HG03108 (cell line): ENCODE measurements at regions not wholly inside any gene's neighbourhood (a gene's known extent, or its start where the extent isn't known, plus 50 kb on each side); places are given as distances from the start of the nearest gene placed in this dataset.
"Not testable (repeated sequence)": the region's sequence is repeated elsewhere in the genome, so short reads cannot be mapped to it uniquely, and the experiment has no call there.

Source experiments
- ATAC-seq: cut with Tn5 transposase; IDR thresholded peaks from one replicate; pipeline ENCODE4 v1.9.1; 2021; ENCODE audit warnings: moderate library complexity; ENCODE audit not compliant: unreplicated experiment

GRCh38 chr9:62833323-62834200 is 1643.7 kb downstream of the SPATA31A7 start:
- not testable (repeated sequence) for ATAC-seq

DNA sequence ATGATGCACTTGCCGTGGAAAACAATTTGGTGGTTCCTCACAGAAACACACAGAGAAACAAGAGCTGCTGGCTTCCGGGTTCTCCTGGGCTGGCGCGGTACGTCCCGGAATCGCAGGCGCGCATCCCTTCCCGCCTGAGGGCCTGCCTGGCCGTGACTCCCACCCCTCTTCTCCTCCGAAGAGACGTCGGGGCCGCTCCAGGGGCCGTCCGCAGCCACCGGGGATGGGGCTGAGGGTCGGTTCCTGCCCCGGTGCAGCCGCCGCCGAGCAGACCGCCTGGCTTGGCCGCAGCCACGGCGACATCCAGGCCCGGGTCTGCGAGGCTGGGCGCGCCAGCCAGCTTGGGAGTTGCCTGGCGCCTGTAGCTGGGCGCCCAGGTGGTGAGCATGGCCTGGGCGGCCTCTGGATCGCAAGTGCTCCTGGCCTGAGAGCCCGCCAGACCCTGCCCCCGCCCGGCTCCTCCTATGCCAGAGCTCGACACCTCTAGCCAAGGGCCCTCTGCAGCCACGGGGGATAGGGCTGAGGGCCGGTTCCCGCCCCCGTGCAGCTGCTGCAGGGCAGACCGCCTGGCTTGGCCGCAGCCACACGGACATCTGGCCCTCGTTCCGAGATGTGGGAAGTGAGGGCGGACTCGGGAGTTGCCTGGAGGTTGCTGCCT is 1647.5 kb downstream of the SPATA31A7 start:
- ATAC-seq = peak; percentile 2

DNA sequence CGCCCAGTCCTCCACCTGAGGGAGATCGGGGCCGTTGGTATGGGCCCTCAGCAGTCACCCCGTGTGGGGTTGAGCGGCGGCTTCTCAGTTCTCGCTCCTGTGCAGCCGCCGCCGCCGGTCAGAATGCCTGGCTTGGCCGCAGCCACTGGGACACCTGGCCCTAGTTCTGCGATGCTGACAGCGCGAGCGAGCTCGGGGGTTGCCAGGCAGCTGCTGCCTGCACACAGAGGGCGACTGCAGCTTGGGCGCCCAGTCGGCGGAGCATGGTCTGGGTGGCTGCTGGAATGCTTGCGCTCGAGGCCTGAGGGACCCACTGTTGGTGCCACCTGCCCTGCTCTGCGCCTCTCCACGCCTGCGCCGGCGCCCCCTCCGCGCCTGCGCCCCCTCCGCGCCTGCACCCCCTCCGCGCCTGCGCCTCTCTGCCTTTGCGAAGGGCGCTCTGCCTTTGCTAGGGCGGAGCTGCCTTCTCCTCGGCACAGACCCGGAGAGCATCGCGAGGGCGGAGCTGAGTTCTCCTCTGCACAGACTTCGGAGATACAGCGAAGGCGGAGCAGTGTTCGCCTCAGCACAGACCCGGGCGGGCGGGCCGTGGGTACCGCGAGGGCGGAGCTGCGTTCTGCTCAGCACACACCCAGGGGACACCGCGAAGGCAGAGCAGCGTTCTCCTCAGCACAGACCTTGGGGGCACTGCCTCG is 1648.3 kb downstream of the SPATA31A7 start:
- ATAC-seq = peak; percentile 100

- not testable (repeated sequence) for ATAC-seq
Measured at GRCh38 chr9:62839168-62839567, 1649.3 kb downstream of the SPATA31A7 start.

- ATAC-seq = not testable (repeated sequence)
Measured at GRCh38 chr9:62843145-62843544, 1653.3 kb downstream of the SPATA31A7 start.

- not testable (repeated sequence) for ATAC-seq
Measured at GRCh38 chr9:62843706-62844290, 1654.0 kb downstream of the SPATA31A7 start.

DNA sequence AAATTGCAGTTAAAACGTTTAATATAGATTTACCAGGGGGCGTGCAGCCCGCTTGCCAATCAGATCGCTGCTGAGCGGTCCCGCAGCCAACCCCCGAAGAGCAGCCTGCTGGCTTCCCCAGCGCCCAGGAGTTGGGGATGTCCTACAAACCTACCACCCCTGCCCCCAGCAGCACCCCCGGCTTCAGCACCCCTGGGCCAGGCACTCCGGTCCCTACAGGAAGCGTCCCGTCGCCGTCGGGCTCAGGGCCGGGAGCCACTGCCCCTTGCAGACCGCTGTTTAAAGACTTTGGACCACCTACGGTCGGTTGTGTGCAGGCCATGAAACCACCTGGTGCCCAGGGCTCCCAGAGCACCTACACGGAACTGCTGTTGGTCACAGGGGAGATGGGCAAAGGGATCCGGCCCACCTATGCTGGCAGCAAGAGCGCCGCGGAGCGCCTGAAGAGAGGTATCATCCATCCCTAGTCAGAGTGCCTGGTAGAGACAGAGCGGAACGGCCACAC is 1654.9 kb downstream of the SPATA31A7 start:
- ATAC-seq = not testable (repeated sequence)

DNA sequence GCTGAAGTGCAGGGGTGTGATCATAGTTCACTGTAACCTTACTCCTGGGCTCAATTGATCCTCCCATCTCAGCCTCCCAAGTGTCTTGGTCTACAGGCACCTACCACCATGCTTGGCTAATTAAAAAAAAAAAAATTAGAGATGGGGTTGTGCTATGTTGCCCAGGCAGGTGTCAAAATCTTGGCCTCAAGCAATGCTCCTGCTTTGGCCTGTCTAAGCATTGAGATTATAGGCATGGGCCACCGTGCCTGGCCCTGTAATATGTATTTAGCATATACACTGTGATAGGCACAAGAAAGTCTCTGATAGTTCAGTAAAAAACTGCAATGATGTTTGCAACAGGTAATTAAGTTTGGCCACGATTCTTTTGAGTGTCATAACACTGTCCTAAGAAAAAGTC is 1658.4 kb downstream of the SPATA31A7 start:
- not testable (repeated sequence) for ATAC-seq

- not testable (repeated sequence) for ATAC-seq
Measured at GRCh38 chr9:62849991-62850390, 1660.2 kb downstream of the SPATA31A7 start.

DNA sequence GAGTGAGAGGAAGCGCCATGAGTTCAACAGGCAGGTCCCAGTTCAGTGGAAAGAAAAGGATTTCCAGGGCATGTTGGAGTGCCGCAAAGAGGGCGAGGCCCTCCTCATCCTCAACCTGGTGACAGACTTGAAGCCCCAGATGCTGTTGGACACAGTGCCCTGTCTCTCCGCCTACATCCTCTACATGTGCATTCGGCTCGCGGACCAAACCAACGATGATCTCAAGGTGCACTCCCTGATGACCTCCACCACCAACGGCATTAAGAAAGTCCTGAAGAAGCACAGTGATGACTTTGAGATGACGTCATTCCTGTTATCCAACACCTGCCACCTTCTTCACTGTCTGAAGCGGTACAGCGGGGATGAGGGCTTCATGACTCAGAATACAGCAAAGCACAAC is 1667.4 kb downstream of the SPATA31A7 start:
- not testable (repeated sequence) for ATAC-seq

DNA sequence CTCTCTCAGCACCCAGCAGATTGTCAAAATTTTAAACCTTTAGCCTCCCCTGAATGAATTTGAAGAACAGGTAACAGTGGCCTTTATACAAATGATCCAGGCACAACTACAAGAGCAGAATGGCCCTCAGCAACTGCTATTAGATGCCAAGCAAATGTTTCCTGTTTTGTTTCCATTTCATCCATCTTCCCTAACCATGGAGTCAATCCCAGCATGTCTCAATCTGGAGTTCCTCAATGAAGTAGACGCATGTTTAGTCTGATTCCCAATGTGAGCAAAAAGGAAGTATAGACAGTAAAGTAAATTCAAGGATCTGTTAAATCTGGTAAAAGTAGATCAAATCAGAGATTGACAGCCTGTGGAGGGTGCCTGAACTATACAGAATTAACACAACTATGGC is 1668.4 kb downstream of the SPATA31A7 start:
- ATAC-seq = not testable (repeated sequence)

DNA sequence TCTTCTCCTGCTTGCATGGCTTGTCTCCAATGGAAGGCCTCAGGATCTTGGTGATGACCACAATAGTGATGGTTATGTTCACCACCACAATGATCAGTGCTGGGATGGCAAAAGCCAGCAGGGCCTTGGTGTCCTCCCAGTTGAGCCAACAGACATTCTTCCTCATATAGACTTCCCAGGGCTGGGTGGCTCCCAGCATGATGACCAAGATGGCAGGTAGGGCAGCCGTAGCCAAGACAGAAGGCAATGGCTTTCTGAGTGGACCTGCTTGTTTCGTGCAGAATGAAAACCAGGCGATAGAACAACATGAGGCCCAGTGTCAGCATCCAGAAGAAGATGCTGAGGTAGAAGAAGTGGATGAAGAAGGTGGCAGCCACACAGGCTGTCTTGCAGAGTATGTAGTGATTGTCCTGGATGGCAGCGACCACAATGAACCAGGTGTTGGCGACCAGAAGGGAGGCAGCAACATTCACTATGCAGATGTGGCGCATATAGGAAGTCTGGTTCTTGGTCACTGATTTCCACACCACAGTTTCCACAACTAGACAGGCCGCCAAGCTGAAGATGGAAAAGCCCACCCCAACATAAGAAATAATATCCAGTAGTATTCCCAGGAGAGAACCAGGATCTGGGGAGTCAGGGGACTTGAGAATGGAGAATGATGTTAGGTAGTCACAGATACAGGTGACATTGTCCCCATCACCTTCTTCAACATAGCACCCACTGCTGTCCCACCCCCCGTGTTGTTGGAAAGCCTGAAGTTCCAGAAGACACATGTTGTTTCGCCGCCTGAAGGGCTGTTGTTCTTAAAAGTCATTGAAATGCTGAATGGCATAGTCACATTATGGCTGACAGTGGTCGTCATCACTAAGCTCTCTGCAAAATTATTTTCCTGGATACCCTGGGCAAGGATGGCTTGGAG is 1671.4 kb downstream of the SPATA31A7 start:
- not testable (repeated sequence) for ATAC-seq

GRCh38 chr9:62862180-62862579 is 1672.3 kb downstream of the SPATA31A7 start:
- ATAC-seq = not testable (repeated sequence)

- not testable (repeated sequence) for ATAC-seq
Measured at GRCh38 chr9:62863319-62863718, 1673.5 kb downstream of the SPATA31A7 start.

DNA sequence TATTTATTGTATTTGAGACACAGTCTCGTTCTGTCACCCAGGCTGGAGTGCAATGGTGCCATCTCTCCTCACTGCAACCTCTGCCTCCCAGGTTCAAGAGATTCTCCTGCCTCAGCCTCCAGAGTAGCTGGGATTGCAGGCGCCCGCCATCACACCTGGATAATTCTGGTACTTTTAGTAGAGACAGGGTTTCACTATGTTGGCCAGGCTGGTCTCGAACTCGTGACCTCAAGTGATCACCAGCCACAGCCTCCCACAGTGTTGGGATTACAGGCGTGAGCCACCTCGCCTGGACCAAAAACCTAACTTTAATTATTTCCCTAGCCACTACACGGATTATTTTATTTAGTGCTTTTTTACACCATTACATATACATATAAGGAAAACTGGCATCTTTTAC is 1674.0 kb downstream of the SPATA31A7 start:
- not testable (repeated sequence) for ATAC-seq

- ATAC-seq = not testable (repeated sequence)
Measured at GRCh38 chr9:62864481-62865469, 1674.9 kb downstream of the SPATA31A7 start.

DNA sequence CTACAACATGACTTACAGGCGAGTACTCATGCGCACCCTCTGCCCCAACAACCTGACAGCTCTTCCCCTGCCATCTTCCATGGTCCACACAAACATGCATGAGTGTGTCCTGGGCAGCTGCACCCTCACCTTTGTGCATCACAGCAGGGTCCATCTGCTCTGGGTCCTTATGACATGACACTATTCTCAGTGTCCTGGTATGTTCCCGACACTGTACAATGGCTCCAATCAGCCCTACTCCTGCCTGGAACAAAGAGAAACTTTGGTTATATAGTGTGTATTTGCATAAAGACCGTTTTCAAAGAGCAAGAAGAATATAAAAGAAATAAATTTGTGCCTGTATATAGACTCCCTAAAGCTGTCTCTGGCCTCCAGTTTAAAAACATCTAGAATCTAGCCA is 1679.2 kb downstream of the SPATA31A7 start:
- ATAC-seq = not testable (repeated sequence)

DNA sequence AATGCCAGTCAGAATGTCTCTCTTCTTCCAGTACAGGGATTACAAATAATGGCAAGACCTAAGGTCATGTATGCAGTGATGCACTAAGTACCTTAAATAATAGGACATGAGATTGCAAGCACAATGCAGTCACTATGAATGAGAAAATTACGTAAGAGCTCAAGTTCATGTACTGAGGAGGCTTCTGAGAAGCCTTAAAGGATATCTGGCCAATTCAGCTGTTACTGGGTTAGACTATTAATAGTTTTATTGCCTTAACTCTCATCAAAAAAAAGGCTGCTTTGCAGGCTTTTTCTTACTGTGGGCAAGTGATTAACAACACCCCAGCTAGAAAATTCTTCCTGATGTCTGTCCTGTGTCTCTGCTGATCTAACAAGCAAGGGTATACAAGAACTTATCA is 1681.9 kb downstream of the SPATA31A7 start:
- ATAC-seq = not testable (repeated sequence)
